ENCODE measurements at regions not wholly inside any gene's neighbourhood (a gene's known extent, or its start where the extent isn't known, plus 50 kb on each side); places are given as distances from the start of the nearest gene placed in this dataset.
A peak's percentile ranks its signal among the peaks of the same experiment; 100 is the strongest.

DNA sequence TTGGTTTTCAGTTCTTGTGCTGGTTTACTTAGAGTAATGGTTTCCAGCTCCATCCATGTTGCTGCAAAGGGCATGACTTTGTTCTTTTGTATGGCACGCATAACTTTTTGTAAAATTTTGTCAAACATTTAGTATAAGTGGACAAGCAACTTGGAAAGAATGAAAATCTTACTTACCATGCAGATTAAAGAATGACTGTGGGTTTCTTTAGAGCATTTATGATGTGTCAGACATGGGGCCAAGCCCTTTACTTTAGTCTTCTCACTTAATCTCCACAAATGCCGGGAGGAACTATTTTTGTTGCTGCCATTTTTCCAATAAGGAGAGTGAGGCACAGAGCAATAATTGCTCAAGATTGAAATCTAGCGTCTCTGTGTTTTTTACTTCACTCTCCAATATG is 652.5 kb upstream of the TBX3 start:
- no peaks in the 10 kb centered on the region for H4K20me1 ChIP-seq (ENCODE audit: control insufficient read depth, extremely low read depth, insufficient read depth, low read length)
- H3K4me2 ChIP-seq (ENCODE audit: extremely low read depth, insufficient read depth, low read length): no peak overlapping the region
- no peak overlapping the region for H3K9ac ChIP-seq (ENCODE audit: insufficient read depth, low read length)
- TF ChIP-seq, protein P1, sequence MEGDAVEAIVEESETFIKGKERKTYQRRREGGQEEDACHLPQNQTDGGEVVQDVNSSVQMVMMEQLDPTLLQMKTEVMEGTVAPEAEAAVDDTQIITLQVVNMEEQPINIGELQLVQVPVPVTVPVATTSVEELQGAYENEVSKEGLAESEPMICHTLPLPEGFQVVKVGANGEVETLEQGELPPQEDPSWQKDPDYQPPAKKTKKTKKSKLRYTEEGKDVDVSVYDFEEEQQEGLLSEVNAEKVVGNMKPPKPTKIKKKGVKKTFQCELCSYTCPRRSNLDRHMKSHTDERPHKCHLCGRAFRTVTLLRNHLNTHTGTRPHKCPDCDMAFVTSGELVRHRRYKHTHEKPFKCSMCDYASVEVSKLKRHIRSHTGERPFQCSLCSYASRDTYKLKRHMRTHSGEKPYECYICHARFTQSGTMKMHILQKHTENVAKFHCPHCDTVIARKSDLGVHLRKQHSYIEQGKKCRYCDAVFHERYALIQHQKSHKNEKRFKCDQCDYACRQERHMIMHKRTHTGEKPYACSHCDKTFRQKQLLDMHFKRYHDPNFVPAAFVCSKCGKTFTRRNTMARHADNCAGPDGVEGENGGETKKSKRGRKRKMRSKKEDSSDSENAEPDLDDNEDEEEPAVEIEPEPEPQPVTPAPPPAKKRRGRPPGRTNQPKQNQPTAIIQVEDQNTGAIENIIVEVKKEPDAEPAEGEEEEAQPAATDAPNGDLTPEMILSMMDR (conservative IDR thresholded peaks at IDR 0.05 in 1 of 2, IDR thresholded peaks at IDR 0.05 in 1 of 2; ENCODE audit: low read depth in 1 of 2, low read length in 2 of 2): no peak
- no peak for TF ChIP-seq EZH2 (IDR thresholded peaks at IDR 0.05; ENCODE audit: low read length, missing control alignments)
- no peaks in the 10 kb centered on the region for H3K36me3 ChIP-seq (ENCODE audit: control insufficient read depth, insufficient read depth, low read length)
- H2AFZ ChIP-seq (ENCODE audit: low read length): no peak overlapping the region
- no peak overlapping the region for H3K4me3 ChIP-seq (replicated peaks in 1 of 4; ENCODE audit: control extremely low read depth in 1 of 4, insufficient read depth in 1 of 4, low read depth in 3 of 4, low read length in 4 of 4)
- H3K27ac ChIP-seq (ENCODE audit: insufficient read depth, low read length): no peak overlapping the region
- no peaks in the 10 kb centered on the region for H3K27me3 ChIP-seq (ENCODE audit: control insufficient read depth, insufficient read depth, low read length)
- no peaks in the 10 kb centered on the region for H3K79me2 ChIP-seq (ENCODE audit: control insufficient read depth, insufficient read depth, low read length)
- H3K4me1 ChIP-seq (ENCODE audit: control insufficient read depth, extremely low read depth, insufficient read depth, low read length): peaks cover 13% of the 10 kb centered on the region
- H3K9me3 ChIP-seq (ENCODE audit: control insufficient read depth, insufficient read depth, low read depth, low read length): no peaks in the 10 kb centered on the region
- peak in 1 of 2 donors; percentile 56 for DNase-seq (ENCODE audit: low read depth in 2 of 2)

DNA sequence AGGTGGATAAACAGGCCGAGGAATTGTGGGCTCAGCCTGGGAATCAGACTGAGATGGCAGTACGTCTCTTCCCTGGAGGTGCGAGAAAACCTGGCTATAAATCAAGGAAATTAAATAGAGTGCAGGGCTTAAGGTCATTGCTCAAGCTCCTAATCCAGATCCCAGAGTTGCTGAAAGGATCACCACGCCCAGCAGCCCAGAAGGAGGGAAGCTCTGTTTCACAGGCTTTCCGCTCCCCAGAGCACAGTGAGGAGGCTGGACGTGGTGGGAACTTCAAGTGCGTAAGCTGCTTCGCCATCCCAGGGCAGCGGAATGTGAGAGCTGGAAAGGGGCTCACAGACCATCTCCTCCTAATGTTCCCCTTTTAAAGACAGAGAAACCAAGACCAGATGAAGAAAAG is 651.6 kb upstream of the TBX3 start:
- H3K79me2 ChIP-seq (ENCODE audit: control insufficient read depth, insufficient read depth, low read length): no peaks in the 10 kb centered on the region
- no peak overlapping the region for H3K4me2 ChIP-seq (ENCODE audit: extremely low read depth, insufficient read depth, low read length)
- H3K4me1 ChIP-seq (ENCODE audit: control insufficient read depth, extremely low read depth, insufficient read depth, low read length): peaks cover 5% of the 10 kb centered on the region
- H3K4me3 ChIP-seq (replicated peaks in 1 of 4; ENCODE audit: control extremely low read depth in 1 of 4, insufficient read depth in 1 of 4, low read depth in 3 of 4, low read length in 4 of 4): no peak overlapping the region
- H3K9ac ChIP-seq (ENCODE audit: insufficient read depth, low read length): no peak overlapping the region
- DNase-seq (ENCODE audit: low read depth in 2 of 2): no peak
- no peaks in the 10 kb centered on the region for H4K20me1 ChIP-seq (ENCODE audit: control insufficient read depth, extremely low read depth, insufficient read depth, low read length)
- H3K9me3 ChIP-seq (ENCODE audit: control insufficient read depth, insufficient read depth, low read depth, low read length): no peaks in the 10 kb centered on the region
- H3K36me3 ChIP-seq (ENCODE audit: control insufficient read depth, insufficient read depth, low read length): no peaks in the 10 kb centered on the region
- TF ChIP-seq, protein P1 (conservative IDR thresholded peaks at IDR 0.05 in 1 of 2, IDR thresholded peaks at IDR 0.05 in 1 of 2; ENCODE audit: low read depth in 1 of 2, low read length in 2 of 2): no peak
- TF ChIP-seq EZH2 (IDR thresholded peaks at IDR 0.05; ENCODE audit: low read length, missing control alignments): no peak
- H3K27me3 ChIP-seq (ENCODE audit: control insufficient read depth, insufficient read depth, low read length): no peaks in the 10 kb centered on the region
- H2AFZ ChIP-seq (ENCODE audit: low read length): no peak overlapping the region
- no peak overlapping the region for H3K27ac ChIP-seq (ENCODE audit: insufficient read depth, low read length)

DNA sequence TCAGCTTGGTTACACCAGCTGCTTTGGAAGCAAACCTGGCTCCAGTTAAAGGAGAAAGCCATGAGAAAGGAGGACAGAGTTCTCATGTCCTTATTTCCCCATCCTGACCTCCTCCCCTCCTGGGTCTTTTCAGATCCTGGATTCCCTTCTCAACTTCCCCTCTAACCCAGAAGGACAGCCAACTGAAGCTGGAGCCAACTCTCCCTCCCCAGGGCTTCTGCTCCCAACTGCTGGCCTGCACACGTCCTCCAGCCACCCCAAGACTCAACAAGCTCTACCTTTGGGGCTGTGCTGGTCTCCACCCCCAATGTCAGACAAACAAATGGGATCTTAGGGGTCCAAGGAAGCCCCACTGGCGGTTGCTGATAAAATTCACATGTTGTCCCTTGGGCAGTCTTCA is 651.1 kb upstream of the TBX3 start:
- Histone ChIP-seq H3K79me2 (ENCODE audit: control insufficient read depth, insufficient read depth, low read length) (no peaks in the 10 kb centered on the region), H3K4me1 (ENCODE audit: control insufficient read depth, extremely low read depth, insufficient read depth, low read length) (peaks cover 3% of the 10 kb centered on the region), H3K36me3 (ENCODE audit: control insufficient read depth, insufficient read depth, low read length) (no peaks in the 10 kb centered on the region), H3K4me3 (replicated peaks in 1 of 4; ENCODE audit: control extremely low read depth in 1 of 4, insufficient read depth in 1 of 4, low read depth in 3 of 4, low read length in 4 of 4) (no peak overlapping the region), H3K4me2 (ENCODE audit: extremely low read depth, insufficient read depth, low read length) (no peak overlapping the region), H3K27me3 (ENCODE audit: control insufficient read depth, insufficient read depth, low read length) (no peaks in the 10 kb centered on the region), H3K9me3 (ENCODE audit: control insufficient read depth, insufficient read depth, low read depth, low read length) (no peaks in the 10 kb centered on the region), H2AFZ (ENCODE audit: low read length) (no peak overlapping the region), H4K20me1 (ENCODE audit: control insufficient read depth, extremely low read depth, insufficient read depth, low read length) (no peaks in the 10 kb centered on the region), H3K27ac (ENCODE audit: insufficient read depth, low read length) (no peak overlapping the region), H3K9ac (ENCODE audit: insufficient read depth, low read length) (no peak overlapping the region)
- no peak for TF ChIP-seq EZH2 (IDR thresholded peaks at IDR 0.05; ENCODE audit: low read length, missing control alignments)
- TF ChIP-seq, protein P1 (conservative IDR thresholded peaks at IDR 0.05 in 1 of 2, IDR thresholded peaks at IDR 0.05 in 1 of 2; ENCODE audit: low read depth in 1 of 2, low read length in 2 of 2): no peak
- DNase-seq (ENCODE audit: low read depth in 2 of 2): no peak

Measured in fibroblast of lung (primary cell).